Testis (tissue), 2 donors: ENCODE measurements at regions not wholly inside any gene's neighbourhood (a gene's known extent, or its start where the extent isn't known, plus 50 kb on each side); places are given as distances from the start of the nearest gene placed in this dataset.

Experiments
- POLR2A ChIP-seq: fragments of 450-650 bp; IDR thresholded peaks from one replicate; pipeline ENCODE4 v1.6.1; 2017; ENCODE audit warnings: antibody characterized with exemption, mild to moderate bottlenecking, moderate library complexity
- TF ChIP-seq, protein P1 (sequence below), 3 experiments: fragments of 450-650 bp in 2 of 3; fragments of 200-600 bp in 1 of 3; sonication (generic) in 1 of 3; IDR thresholded peaks; one replicate each; pipeline ENCODE4 v1.5.1; 2016 to 2019; ENCODE audit warnings: antibody characterized with exemption in 3 of 3, mild to moderate bottlenecking in 2 of 3, moderate library complexity in 1 of 3

DNA sequence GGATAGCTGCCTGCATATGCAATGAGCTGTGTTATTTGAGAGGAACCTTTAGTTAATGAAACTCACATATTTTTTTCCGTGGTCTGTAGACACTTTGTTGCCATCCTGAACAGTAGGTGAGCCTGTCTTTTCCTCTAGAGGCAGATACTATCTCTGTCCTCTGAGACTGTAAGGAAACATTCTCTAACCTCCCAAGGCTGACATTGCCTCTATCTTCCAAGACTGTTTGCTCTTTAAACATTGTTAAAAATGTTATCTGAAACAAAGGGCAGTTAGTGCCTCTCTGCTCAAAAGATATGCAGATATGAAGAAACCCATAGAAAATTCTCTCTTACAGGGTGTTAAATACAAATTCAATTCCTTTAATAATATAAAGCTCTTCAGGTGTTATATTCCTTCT is 963.8 kb upstream of the CNTN5 start:
- TF ChIP-seq, protein P1, sequence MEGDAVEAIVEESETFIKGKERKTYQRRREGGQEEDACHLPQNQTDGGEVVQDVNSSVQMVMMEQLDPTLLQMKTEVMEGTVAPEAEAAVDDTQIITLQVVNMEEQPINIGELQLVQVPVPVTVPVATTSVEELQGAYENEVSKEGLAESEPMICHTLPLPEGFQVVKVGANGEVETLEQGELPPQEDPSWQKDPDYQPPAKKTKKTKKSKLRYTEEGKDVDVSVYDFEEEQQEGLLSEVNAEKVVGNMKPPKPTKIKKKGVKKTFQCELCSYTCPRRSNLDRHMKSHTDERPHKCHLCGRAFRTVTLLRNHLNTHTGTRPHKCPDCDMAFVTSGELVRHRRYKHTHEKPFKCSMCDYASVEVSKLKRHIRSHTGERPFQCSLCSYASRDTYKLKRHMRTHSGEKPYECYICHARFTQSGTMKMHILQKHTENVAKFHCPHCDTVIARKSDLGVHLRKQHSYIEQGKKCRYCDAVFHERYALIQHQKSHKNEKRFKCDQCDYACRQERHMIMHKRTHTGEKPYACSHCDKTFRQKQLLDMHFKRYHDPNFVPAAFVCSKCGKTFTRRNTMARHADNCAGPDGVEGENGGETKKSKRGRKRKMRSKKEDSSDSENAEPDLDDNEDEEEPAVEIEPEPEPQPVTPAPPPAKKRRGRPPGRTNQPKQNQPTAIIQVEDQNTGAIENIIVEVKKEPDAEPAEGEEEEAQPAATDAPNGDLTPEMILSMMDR (IDR thresholded peaks at IDR 0.05): no peak
- no peak for TF ChIP-seq POLR2A
